Aorta (tissue), 5 donors: ENCODE measurements at regions not wholly inside any gene's neighbourhood (a gene's known extent, or its start where the extent isn't known, plus 50 kb on each side); places are given as distances from the start of the nearest gene placed in this dataset.
"Not testable (repeated sequence)": the region's sequence is repeated elsewhere in the genome, so short reads cannot be mapped to it uniquely, and the experiment has no call there.

ENCODE experiments used
- ATAC-seq: fragments of 200-7000 bp; cut with Tn5 transposase; one replicate; pipeline ENCODE4 v1.9.1; 2022; ENCODE audit warnings: moderate library complexity; ENCODE audit not compliant: low FRiP score
- DNase-seq, 2 donors: peaks; one replicate each; pipeline ENCODE4 v3.0.0-alpha.2; 2020
- H3K27ac ChIP-seq, 2 donors: one replicate each; pipeline ENCODE4 v1.5.1; 2013; ENCODE audit warnings: low read length in 2 of 2, mild to moderate bottlenecking in 2 of 2, moderate library complexity in 2 of 2, control low read depth in 1 of 2, inconsistent platforms in 1 of 2, low read depth in 1 of 2
- H3K27me3 ChIP-seq, 2 donors: one replicate each; pipeline ENCODE4 v1.6.1; 2013; ENCODE audit warnings: control low read depth in 1 of 2, low read length in 1 of 2, mild to moderate bottlenecking in 1 of 2, moderate library complexity in 1 of 2; ENCODE audit not compliant: insufficient read depth in 2 of 2, control insufficient read depth in 1 of 2
- H3K36me3 ChIP-seq, 2 donors: one replicate each; pipeline ENCODE4 v1.6.1; 2013; ENCODE audit warnings: control low read depth in 1 of 2, low read length in 1 of 2, mild to moderate bottlenecking in 1 of 2; ENCODE audit not compliant: insufficient read depth in 2 of 2, control insufficient read depth in 1 of 2
- H3K4me1 ChIP-seq, 2 donors: one replicate each; pipeline ENCODE4 v1.6.1; 2013; ENCODE audit warnings: low read length in 2 of 2, control low read depth in 1 of 2, mild to moderate bottlenecking in 1 of 2, moderate library complexity in 1 of 2; ENCODE audit not compliant: insufficient read depth in 2 of 2, control insufficient read depth in 1 of 2
- H3K4me3 ChIP-seq, 2 donors: one replicate each; pipeline ENCODE4 v1.5.1; 2013; ENCODE audit warnings: low read length in 2 of 2, control low read depth in 1 of 2, mild to moderate bottlenecking in 1 of 2
- H3K9me3 ChIP-seq: one replicate; pipeline ENCODE4 v1.6.1; 2013; ENCODE audit warnings: mild to moderate bottlenecking, low read length; ENCODE audit not compliant: control insufficient read depth
- WGBS, 2 donors: extraction: QIAGEN DNeasy Blood & Tissue Kit; methylation state at CpG; one replicate each; pipeline ENCODE4 v1.1.7; 2013; 5-methylcytosine and 5-hydroxymethylcytosine counted together
- intact Hi-C, 2 donors: fragments of 100-400 bp; cut with DNase I; formaldehyde crosslinking; loops; one replicate each; pipeline versions ENCODE4 v1.14.2 to v1.15.0; 2022
- donor health status: healthy with polysubstance abuse.
- donor health status: Bipolar disorder and iron deficiency.
- donor health status: DM: no; HTN: no; CAD: no.
- donor health status: DM: no; HTN: no; CAD: no.
- donor health status: DM: yes; HTN: yes; CAD: no.

- no peaks in the 10 kb centered on the region for H3K27me3 ChIP-seq
Observed at GRCh38 chrX:42832764-42833549, 55.0 kb upstream of the PPP1R2C start.

DNA sequence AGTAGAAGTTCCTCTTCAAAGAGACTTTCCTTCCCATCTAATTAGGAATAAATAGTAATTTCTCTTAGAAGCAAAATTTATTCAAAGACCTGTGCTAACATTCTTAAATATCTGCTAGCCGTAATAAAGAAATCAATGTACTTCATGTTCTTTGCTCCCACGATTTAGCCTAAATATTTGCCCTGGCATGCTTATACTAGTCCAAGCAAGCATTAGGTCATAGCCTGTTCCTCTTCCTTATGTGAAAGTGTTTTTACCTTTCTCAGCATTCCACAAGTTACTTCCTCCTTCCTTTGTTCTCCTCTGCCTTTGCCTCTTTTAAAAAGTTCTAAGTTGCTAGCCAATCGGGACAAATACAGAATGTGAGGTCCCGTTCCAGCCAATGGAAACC, 55.6 kb upstream of the PPP1R2C start:
- H3K9me3 ChIP-seq, ATAC-seq, H3K27me3 ChIP-seq, H3K27ac ChIP-seq, H3K4me1 ChIP-seq, DNase-seq, H3K36me3 ChIP-seq, H3K4me3 ChIP-seq, intact Hi-C loops: not testable (repeated sequence)
- WGBS, 2 donors = 37 to 56% methylated on average over 4 of the region's 4 CpGs

More at GRCh38 chrX:42832764-42833549, 55.0 kb upstream of the PPP1R2C start:
- intact Hi-C loops = no loop called here
- Histone ChIP-seq H3K4me3 (no peak overlapping the region), H3K27ac (no peak overlapping the region), H3K4me1 (no peaks in the 10 kb centered on the region), H3K36me3 (no peaks in the 10 kb centered on the region), H3K9me3 (no peaks in the 10 kb centered on the region)
- DNase-seq (no peak), ATAC-seq (no peak)
- 83 to 94% methylated on average over 5 of the region's 5 CpGs for WGBS, 2 donors

DNA sequence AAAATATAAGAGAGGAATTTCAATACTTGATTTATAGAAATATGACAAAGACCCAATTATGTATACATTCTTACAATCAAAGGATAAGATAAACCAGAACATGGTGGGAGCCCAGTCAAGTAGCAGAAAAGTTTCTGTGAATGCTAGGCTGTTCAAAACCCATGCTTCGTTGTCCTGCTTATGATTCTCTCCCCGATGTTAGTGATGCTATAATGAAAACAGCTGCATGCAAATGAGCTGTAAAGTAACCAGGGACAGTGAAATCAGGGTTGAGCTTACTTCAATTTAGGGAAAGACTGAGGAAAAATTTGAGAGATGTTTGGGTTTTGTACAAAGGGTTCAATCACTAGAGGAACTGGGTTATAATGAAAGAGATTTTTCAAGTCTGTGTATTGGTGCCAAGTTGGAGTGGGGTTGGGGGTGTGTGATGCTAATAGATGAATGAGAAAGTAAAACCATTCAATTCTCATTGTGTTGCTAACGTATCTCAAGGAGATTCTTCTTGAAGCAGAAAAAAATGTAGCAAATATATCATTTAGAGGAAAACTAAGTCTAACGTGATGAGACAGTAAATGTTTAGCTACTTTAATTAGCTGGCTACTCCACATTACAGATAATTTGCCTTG, 59.3 kb upstream of the PPP1R2C start:
- intact Hi-C loops = no loop called here
- Histone ChIP-seq H3K27ac (no peak overlapping the region), H3K4me1 (no peaks in the 10 kb centered on the region), H3K36me3 (no peaks in the 10 kb centered on the region), H3K9me3 (no peaks in the 10 kb centered on the region), H3K4me3 (no peak overlapping the region), H3K27me3 (no peaks in the 10 kb centered on the region)
- WGBS, 2 donors = 63 to 87% methylated on average over 4 of the region's 4 CpGs
- DNase-seq (no peak), ATAC-seq (no peak)

GRCh38 chrX:42837747-42838146, 59.8 kb upstream of the PPP1R2C start:
- no peak overlapping the region for H3K27ac ChIP-seq
- ATAC-seq (no peak), DNase-seq (no peak)
- no peak overlapping the region for H3K4me3 ChIP-seq
- no peaks in the 10 kb centered on the region for H3K4me1 ChIP-seq
- no peaks in the 10 kb centered on the region for H3K36me3 ChIP-seq
- H3K9me3 ChIP-seq = no peaks in the 10 kb centered on the region
- intact Hi-C loops = no loop called here
- H3K27me3 ChIP-seq = no peaks in the 10 kb centered on the region

GRCh38 chrX:42839632-42840031, 61.7 kb upstream of the PPP1R2C start:
- no peaks in the 10 kb centered on the region for H3K36me3 ChIP-seq
- intact Hi-C loops = no loop called here
- no peak for ATAC-seq

DNA sequence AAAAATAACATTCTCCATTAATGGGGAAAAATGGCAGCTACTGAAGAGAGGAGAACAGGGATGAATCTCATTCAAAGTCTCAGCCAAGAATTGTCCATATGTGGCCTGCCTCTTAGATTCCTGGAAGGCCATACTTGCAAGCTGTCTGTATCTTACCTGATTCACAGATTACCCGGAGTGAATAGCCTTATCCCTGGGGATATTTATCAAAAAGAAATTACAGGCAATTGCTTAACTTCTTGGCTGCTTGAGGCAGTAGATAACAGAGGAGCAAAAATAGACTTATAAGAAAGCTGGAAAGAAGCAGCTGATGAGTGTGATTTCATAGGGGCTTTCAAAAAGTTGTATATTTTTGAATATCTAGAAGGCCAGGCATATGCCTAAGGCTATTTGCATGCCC, 68.8 kb upstream of the PPP1R2C start:
- Histone ChIP-seq H3K36me3 (no peaks in the 10 kb centered on the region), H3K27me3 (no peaks in the 10 kb centered on the region), H3K4me3 (no peak overlapping the region), H3K4me1 (no peaks in the 10 kb centered on the region), H3K9me3 (no peaks in the 10 kb centered on the region), H3K27ac (no peak overlapping the region)
- intact Hi-C loops = no loop called here
- 15 to 40% methylated on average over 1 of the region's 1 CpG for WGBS, 2 donors
- ATAC-seq (no peak), DNase-seq (no peak)

More at GRCh38 chrX:42839632-42840031, 61.7 kb upstream of the PPP1R2C start:
- Histone ChIP-seq H3K27me3 (no peaks in the 10 kb centered on the region), H3K9me3 (no peaks in the 10 kb centered on the region), H3K4me3 (no peak overlapping the region), H3K27ac (no peak overlapping the region), H3K4me1 (no peaks in the 10 kb centered on the region)
- DNase-seq = no peak

- ATAC-seq = no peak
- Histone ChIP-seq H3K4me3 (no peak overlapping the region), H3K4me1 (no peaks in the 10 kb centered on the region), H3K36me3 (no peaks in the 10 kb centered on the region), H3K27me3 (no peaks in the 10 kb centered on the region), H3K27ac (no peak overlapping the region), H3K9me3 (no peaks in the 10 kb centered on the region)
- intact Hi-C loops = no loop called here
- 69 to 83% methylated on average over 2 of the region's 2 CpGs for WGBS, 2 donors
- DNase-seq = no peak
Observed at GRCh38 chrX:42855259-42855658, 77.3 kb upstream of the PPP1R2C start.

DNA sequence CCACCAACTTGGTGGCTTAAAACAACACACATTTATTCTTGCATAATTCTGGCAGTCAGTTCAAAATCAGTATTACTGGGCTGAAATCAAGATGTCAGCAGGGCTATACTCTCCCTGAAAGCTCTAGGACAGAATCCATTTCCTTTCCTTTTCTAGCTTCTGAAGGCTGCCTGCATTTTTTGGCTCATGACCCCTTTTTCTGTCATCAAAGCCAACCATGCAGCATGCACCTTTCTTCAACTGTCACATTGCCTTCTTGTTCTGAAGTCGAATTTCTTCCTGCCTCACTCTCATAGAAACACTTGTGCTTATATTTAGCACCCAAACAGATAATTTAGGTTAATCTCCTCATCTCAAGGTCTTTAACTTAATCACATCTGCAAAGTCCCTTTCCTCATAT, 79.8 kb upstream of the PPP1R2C start:
- Histone ChIP-seq H3K4me1 (no peaks in the 10 kb centered on the region), H3K4me3 (no peak overlapping the region), H3K9me3 (no peaks in the 10 kb centered on the region), H3K27ac (no peak overlapping the region), H3K27me3 (no peaks in the 10 kb centered on the region), H3K36me3 (no peaks in the 10 kb centered on the region)
- DNase-seq (no peak), ATAC-seq (no peak)
- WGBS, 2 donors = 22 to 60% methylated on average over 1 of the region's 1 CpG
- intact Hi-C loops = no loop called here

- Histone ChIP-seq H3K4me1 (no peaks in the 10 kb centered on the region), H3K27ac (no peak overlapping the region), H3K4me3 (no peak overlapping the region), H3K36me3 (no peaks in the 10 kb centered on the region), H3K9me3 (no peaks in the 10 kb centered on the region), H3K27me3 (no peaks in the 10 kb centered on the region)
- no peak for ATAC-seq
- intact Hi-C loops = no loop called here
- DNase-seq = no peak
- WGBS, 2 donors = 88 to 95% methylated on average over 3 of the region's 3 CpGs
Observed at GRCh38 chrX:42869011-42869410, 91.0 kb upstream of the PPP1R2C start.
